Lower lobe of right lung (tissue), 2 donors: ENCODE measurements at regions not wholly inside any gene's neighbourhood (a gene's known extent, or its start where the extent isn't known, plus 50 kb on each side); places are given as distances from the start of the nearest gene placed in this dataset.

ENCODE experiments used
- ATAC-seq, 2 donors: fragments of 200-7000 bp; cut with Tn5 transposase; one replicate each; pipeline ENCODE4 v1.9.1; 2020 to 2022; ENCODE audit warnings: mild to moderate bottlenecking in 2 of 2, moderate library complexity in 2 of 2
- DNase-seq: peaks from one replicate; pipeline ENCODE4 v3.0.0-alpha.2; 2020
- H3K27ac ChIP-seq: fragments of 200-600 bp; one replicate; pipeline ENCODE4 v1.8.0; 2022
- H3K27me3 ChIP-seq: fragments of 200-600 bp; one replicate; pipeline ENCODE4 v1.8.0; 2022; ENCODE audit warnings: low read depth
- H3K36me3 ChIP-seq: fragments of 200-600 bp; one replicate; pipeline ENCODE4 v1.8.0; 2022; ENCODE audit warnings: mild to moderate bottlenecking
- H3K4me1 ChIP-seq: fragments of 200-600 bp; one replicate; pipeline ENCODE4 v1.8.0; 2022
- H3K4me3 ChIP-seq: fragments of 200-600 bp; one replicate; pipeline ENCODE4 v1.8.0; 2022; ENCODE audit warnings: mild to moderate bottlenecking
- H3K9me3 ChIP-seq: fragments of 200-600 bp; one replicate; pipeline ENCODE4 v1.8.0; 2022
- CTCF ChIP-seq: fragments of 200-600 bp; IDR thresholded peaks from one replicate; pipeline ENCODE4 v1.8.0; 2022; ENCODE audit warnings: antibody characterized with exemption, mild to moderate bottlenecking
- intact Hi-C: fragments of 100-400 bp; cut with DNase I; formaldehyde crosslinking; loops from one replicate; pipeline ENCODE4 v1.11.0; 2022
- donor health status: DM: no; HTN: yes; CAD: no; lungs with severe emphysema.

DNA sequence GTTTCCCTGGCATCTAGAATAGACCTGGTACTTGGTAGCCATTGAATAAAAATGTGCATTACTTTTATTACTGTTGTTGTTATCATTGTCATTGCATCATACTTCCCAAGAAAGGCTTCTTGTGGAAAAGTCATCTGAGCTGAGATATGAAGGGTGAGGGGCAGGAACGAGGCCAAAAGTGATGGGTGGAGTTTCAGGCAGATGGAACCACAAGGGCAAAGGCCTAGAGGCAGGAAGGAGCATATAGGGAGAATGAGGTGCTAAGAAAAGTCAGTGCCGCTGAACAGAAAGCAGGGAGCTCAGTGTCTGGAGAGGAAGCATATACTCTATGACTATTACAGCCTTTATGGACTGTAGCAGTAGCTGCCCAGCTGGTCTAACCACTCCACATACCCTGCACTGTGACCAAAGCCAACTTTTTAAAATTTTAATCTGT lies 219.3 kb downstream of the SPP2 start:
- Histone ChIP-seq H3K27ac (no peak overlapping the region), H3K9me3 (no peaks in the 10 kb centered on the region), H3K27me3 (no peaks in the 10 kb centered on the region), H3K36me3 (no peaks in the 10 kb centered on the region), H3K4me3 (no peak overlapping the region), H3K4me1 (no peaks in the 10 kb centered on the region)
- DNase-seq (no peak), ATAC-seq (peak; percentile 28 to 38)
- intact Hi-C loops = no loop called here
- TF ChIP-seq CTCF = no peak

GRCh38 chr2:234267534-234267933 lies 217.0 kb downstream of the SPP2 start:
- Histone ChIP-seq H3K4me1 (no peaks in the 10 kb centered on the region), H3K27me3 (no peaks in the 10 kb centered on the region), H3K9me3 (no peaks in the 10 kb centered on the region), H3K27ac (no peak overlapping the region), H3K4me3 (no peak overlapping the region), H3K36me3 (no peaks in the 10 kb centered on the region)
- no peak for ATAC-seq
- intact Hi-C loops = no loop called here
- no peak for DNase-seq
- no peak for TF ChIP-seq CTCF

DNA sequence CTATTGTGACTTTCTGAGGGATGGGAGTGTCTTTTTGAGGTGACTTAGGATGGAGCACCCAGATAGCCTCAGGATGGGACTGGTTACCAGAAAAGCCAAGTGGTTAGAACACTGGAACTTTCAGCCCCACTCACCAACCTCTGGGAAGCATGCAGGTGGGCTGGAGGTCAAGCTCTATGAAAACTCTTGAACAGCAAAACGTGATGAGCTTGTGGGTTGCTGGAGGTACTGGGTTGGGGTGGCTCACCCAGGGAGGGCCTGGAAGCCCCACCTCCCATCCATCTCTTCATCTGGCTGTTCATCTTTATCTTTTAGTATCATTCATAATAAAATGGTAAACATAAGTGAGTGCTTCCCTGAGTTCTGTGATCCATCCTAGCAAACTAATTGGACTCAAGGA lies 216.4 kb downstream of the SPP2 start:
- ATAC-seq (no peak), DNase-seq (no peak)
- no peaks in the 10 kb centered on the region for H3K27me3 ChIP-seq
- no peaks in the 10 kb centered on the region for H3K4me1 ChIP-seq
- intact Hi-C loops = no loop called here
- H3K36me3 ChIP-seq = no peaks in the 10 kb centered on the region
- no peaks in the 10 kb centered on the region for H3K9me3 ChIP-seq
- no peak overlapping the region for H3K4me3 ChIP-seq
- TF ChIP-seq CTCF = no peak
- no peak overlapping the region for H3K27ac ChIP-seq

DNA sequence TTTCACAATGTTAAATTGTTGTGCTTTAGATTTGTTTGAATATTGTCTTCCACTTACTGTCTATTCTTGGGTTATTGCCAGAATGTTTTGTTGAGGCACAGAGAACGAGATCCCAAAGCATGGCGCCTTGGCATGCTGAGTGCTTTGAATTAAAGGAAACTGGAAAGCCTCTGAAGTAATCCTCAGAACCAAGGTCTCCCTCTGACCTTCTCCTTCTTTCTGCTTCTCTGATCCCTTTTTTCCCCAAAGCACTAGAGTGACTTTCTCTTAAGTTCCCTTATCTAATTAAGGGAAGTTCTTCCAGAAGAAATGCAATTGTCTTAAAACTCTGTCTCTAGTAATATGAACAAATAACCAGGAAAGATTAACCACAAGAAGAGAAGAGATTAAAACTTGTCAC lies 214.7 kb downstream of the SPP2 start:
- TF ChIP-seq CTCF = no peak
- ATAC-seq (no peak), DNase-seq (no peak)
- Histone ChIP-seq H3K36me3 (no peaks in the 10 kb centered on the region), H3K27ac (no peak overlapping the region), H3K9me3 (no peaks in the 10 kb centered on the region), H3K27me3 (no peaks in the 10 kb centered on the region), H3K4me3 (no peak overlapping the region), H3K4me1 (no peaks in the 10 kb centered on the region)
- intact Hi-C loops = no loop called here

- no peaks in the 10 kb centered on the region for H3K9me3 ChIP-seq
- ATAC-seq (no peak), DNase-seq (no peak)
- TF ChIP-seq CTCF = no peak
- H3K27ac ChIP-seq = no peak overlapping the region
- H3K4me1 ChIP-seq = no peaks in the 10 kb centered on the region
- no peaks in the 10 kb centered on the region for H3K36me3 ChIP-seq
- no peaks in the 10 kb centered on the region for H3K27me3 ChIP-seq
- intact Hi-C loops = no loop called here
- H3K4me3 ChIP-seq = no peak overlapping the region
Measured at GRCh38 chr2:234261736-234262135, 211.2 kb downstream of the SPP2 start.

GRCh38 chr2:234259440-234259839 lies 208.9 kb downstream of the SPP2 start:
- intact Hi-C loops = no loop called here
- Histone ChIP-seq H3K4me1 (no peaks in the 10 kb centered on the region), H3K36me3 (no peaks in the 10 kb centered on the region), H3K9me3 (no peaks in the 10 kb centered on the region), H3K4me3 (no peak overlapping the region), H3K27me3 (no peaks in the 10 kb centered on the region), H3K27ac (no peak overlapping the region)
- ATAC-seq = no peak
- no peak for DNase-seq
- TF ChIP-seq CTCF = no peak
